ENCODE measurements at regions not wholly inside any gene's neighbourhood (a gene's known extent, or its start where the extent isn't known, plus 50 kb on each side); places are given as distances from the start of the nearest gene placed in this dataset.
A peak's percentile ranks its signal among the peaks of the same experiment; 100 is the strongest.

GRCh38 chr2:12317286-12317685, 399.4 kb upstream of the TRIB2 start:
- FAIRE-seq: no peak
- TF ChIP-seq POU2F2 (IDR thresholded peaks at IDR 0.05; ENCODE audit: low read depth, low read length): no peak
- no peak for DNase-seq (ENCODE audit: insufficient read length, low spot score)

DNA sequence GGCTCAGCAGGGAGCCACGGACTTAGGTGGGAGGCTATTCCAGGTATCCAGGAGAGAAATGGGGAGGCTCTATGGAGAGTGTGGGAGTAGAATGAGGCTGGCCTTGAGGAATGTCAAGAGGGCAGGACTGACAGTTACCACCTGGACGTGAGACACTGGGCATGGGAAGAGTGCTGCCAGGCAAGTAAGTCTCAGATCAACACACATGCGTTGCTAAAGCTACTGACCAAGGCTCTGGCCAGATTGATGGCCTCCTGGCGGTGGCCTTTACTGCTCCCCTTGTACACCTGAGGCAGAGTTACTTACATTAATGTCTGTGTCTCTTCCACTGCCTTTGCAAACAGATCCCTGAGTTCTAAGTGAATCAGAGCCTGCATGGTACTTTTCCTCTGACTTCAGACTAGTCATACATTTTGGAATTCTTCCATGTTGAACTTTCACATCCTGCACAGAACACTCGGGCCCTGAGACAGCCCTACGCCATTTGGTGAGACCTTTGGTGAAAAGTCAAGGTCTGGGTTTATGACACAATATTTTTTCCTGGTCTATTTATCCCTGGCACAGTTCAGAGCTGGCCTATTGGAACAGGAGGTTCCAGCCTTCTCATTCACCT, 398.8 kb upstream of the TRIB2 start:
- no peak for FAIRE-seq
- TF ChIP-seq POLR2A (IDR thresholded peaks at IDR 0.05; ENCODE audit: low read depth, low read length): no peak
- TF ChIP-seq PAX5 (IDR thresholded peaks at IDR 0.05; ENCODE audit: insufficient read depth, low read length, severe bottlenecking): no peak
- no peak for TF ChIP-seq TAF1 (IDR thresholded peaks at IDR 0.05; ENCODE audit: low read depth, low read length)
- TF ChIP-seq SPI1 (IDR thresholded peaks at IDR 0.05; ENCODE audit: low read depth, low read length): no peak
- no peak for TF ChIP-seq POU2F2 (IDR thresholded peaks at IDR 0.05; ENCODE audit: low read depth, low read length)
- TF ChIP-seq POLR2AphosphoS5 (IDR thresholded peaks at IDR 0.05; ENCODE audit: low read depth, low read length): no peak
- DNase-seq (ENCODE audit: insufficient read length, low spot score): no peak

DNA sequence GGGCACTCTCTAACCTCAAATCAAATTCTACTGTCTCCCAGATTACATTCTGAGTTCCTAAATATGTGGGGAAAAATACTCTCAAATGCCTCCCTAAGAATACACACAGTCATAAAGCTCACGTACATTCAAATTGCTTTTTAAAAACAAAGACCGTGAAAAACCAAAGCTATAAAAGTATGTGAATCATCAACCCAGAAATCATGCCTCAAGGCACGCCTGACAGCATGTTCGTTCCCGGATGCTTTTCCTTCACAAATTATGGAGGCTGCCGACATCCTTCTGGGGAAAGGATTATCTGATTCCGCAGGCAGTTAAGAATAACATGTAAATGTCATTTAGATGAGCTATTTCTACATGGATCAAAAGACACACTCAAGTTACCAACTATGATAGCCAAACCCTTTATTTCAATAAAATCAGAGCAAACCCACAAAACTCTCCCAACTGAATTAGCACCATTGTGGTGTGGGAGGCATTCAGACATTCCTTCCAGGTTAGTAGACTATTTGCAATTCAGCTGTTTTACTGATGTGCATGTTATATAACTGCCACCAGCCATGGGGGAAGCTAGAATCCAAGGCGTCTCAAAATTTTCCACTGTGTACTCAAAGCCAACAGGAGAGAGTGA, 398.2 kb upstream of the TRIB2 start:
- FAIRE-seq: no peak
- TF ChIP-seq PAX5 (IDR thresholded peaks at IDR 0.05; ENCODE audit: insufficient read depth, low read length, severe bottlenecking) (no peak), SPI1 (IDR thresholded peaks at IDR 0.05; ENCODE audit: low read depth, low read length) (no peak), POLR2A (IDR thresholded peaks at IDR 0.05; ENCODE audit: low read depth, low read length) (no peak), TAF1 (IDR thresholded peaks at IDR 0.05; ENCODE audit: low read depth, low read length) (no peak), POU2F2 (IDR thresholded peaks at IDR 0.05; ENCODE audit: low read depth, low read length) (no peak), POLR2AphosphoS5 (IDR thresholded peaks at IDR 0.05; ENCODE audit: low read depth, low read length) (no peak)
- no peak for DNase-seq (ENCODE audit: insufficient read length, low spot score)

GRCh38 chr2:12320027-12320734, 396.6 kb upstream of the TRIB2 start:
- no peak for DNase-seq (ENCODE audit: insufficient read length, low spot score)
- FAIRE-seq: no peak
- TF ChIP-seq POLR2A (IDR thresholded peaks at IDR 0.05; ENCODE audit: low read depth, low read length) (no peak), TAF1 (IDR thresholded peaks at IDR 0.05; ENCODE audit: low read depth, low read length) (no peak), POU2F2 (IDR thresholded peaks at IDR 0.05; ENCODE audit: low read depth, low read length) (no peak), SPI1 (IDR thresholded peaks at IDR 0.05; ENCODE audit: low read depth, low read length) (0 out of 2 replicates have a peak, but pooled peaks have one; percentile 15)

- no peak for TF ChIP-seq SPI1 (IDR thresholded peaks at IDR 0.05; ENCODE audit: low read depth, low read length)
- TF ChIP-seq POLR2AphosphoS5 (IDR thresholded peaks at IDR 0.05; ENCODE audit: low read depth, low read length): no peak
- no peak for TF ChIP-seq POU2F2 (IDR thresholded peaks at IDR 0.05; ENCODE audit: low read depth, low read length)
- TF ChIP-seq POLR2A (IDR thresholded peaks at IDR 0.05; ENCODE audit: low read depth, low read length): no peak
- TF ChIP-seq PAX5 (IDR thresholded peaks at IDR 0.05; ENCODE audit: insufficient read depth, low read length, severe bottlenecking): no peak
- TF ChIP-seq TAF1 (IDR thresholded peaks at IDR 0.05; ENCODE audit: low read depth, low read length): no peak
- FAIRE-seq (no peak), DNase-seq (ENCODE audit: insufficient read length, low spot score) (no peak)
Measured at GRCh38 chr2:12320991-12321641, 395.6 kb upstream of the TRIB2 start.

DNA sequence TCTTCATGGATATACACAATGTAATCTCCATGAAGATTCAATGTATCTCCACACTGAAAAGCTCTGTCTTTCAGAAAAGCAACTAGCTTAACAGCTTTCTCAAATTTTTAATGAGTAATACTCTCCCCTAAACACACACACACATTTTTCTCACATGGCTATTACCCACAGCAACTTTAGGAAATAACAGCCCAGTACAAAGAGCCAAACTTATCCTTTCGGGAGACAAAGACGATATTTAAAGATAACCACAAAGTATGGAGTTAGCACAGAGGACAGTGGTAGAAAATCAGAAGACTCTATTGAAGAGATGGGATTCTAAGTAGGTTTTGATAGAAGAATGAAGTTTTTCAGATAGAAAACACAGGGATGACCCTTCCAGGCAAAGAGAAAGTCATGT, 394.9 kb upstream of the TRIB2 start:
- no peak for FAIRE-seq
- TF ChIP-seq TAF1 (IDR thresholded peaks at IDR 0.05; ENCODE audit: low read depth, low read length) (no peak), POLR2AphosphoS5 (IDR thresholded peaks at IDR 0.05; ENCODE audit: low read depth, low read length) (no peak), PAX5 (IDR thresholded peaks at IDR 0.05; ENCODE audit: insufficient read depth, low read length, severe bottlenecking) (no peak), POU2F2 (IDR thresholded peaks at IDR 0.05; ENCODE audit: low read depth, low read length) (no peak), POLR2A (IDR thresholded peaks at IDR 0.05; ENCODE audit: low read depth, low read length) (no peak), SPI1 (IDR thresholded peaks at IDR 0.05; ENCODE audit: low read depth, low read length) (no peak)
- DNase-seq (ENCODE audit: insufficient read length, low spot score): no peak

- DNase-seq (ENCODE audit: insufficient read length, low spot score) (no peak), FAIRE-seq (no peak)
- TF ChIP-seq POU2F2 (IDR thresholded peaks at IDR 0.05; ENCODE audit: low read depth, low read length): no peak
- no peak for TF ChIP-seq POLR2A (IDR thresholded peaks at IDR 0.05; ENCODE audit: low read depth, low read length)
- TF ChIP-seq PAX5 (IDR thresholded peaks at IDR 0.05; ENCODE audit: insufficient read depth, low read length, severe bottlenecking): no peak
- TF ChIP-seq SPI1 (IDR thresholded peaks at IDR 0.05; ENCODE audit: low read depth, low read length): no peak
- no peak for TF ChIP-seq TAF1 (IDR thresholded peaks at IDR 0.05; ENCODE audit: low read depth, low read length)
- no peak for TF ChIP-seq POLR2AphosphoS5 (IDR thresholded peaks at IDR 0.05; ENCODE audit: low read depth, low read length)
Measured at GRCh38 chr2:12325806-12326205, 390.9 kb upstream of the TRIB2 start.

DNA sequence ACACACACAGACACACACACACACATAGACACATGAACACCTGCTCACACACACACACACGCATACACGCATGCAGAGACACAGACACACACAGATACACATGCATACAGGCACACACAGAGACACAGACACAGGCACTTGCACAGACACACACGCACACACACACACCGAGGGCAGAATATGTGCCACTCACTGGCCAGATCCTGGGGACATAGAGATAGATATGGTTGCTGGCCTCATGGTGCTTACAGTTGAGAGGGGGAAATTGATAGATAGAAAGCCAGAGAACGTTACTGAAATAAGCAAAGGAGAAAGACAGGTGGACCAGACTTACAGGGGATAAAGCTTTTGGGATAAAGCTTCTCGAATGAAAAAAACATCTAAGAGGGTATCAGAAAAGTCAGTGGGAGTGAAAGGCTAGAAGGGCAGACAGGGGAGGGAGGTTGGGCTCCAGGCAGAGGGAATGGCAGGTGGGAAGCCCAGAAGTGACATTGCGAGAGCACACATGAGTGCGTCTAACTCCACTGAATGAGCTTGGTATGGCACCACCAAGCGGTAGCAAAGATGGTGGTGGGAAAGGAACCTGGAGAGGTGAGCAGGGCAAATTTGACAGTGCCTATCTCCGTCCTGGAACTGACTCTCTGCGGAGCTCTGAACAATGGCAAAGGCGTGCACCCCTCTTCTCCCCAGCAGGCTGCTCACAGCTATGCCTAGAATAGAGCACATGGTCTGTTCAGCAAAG, 390.1 kb upstream of the TRIB2 start:
- no peak for TF ChIP-seq PAX5 (IDR thresholded peaks at IDR 0.05; ENCODE audit: insufficient read depth, low read length, severe bottlenecking)
- TF ChIP-seq TAF1 (IDR thresholded peaks at IDR 0.05; ENCODE audit: low read depth, low read length): no peak
- TF ChIP-seq POLR2AphosphoS5 (IDR thresholded peaks at IDR 0.05; ENCODE audit: low read depth, low read length): no peak
- TF ChIP-seq POLR2A (IDR thresholded peaks at IDR 0.05; ENCODE audit: low read depth, low read length): no peak
- TF ChIP-seq SPI1 (IDR thresholded peaks at IDR 0.05; ENCODE audit: low read depth, low read length): no peak
- TF ChIP-seq POU2F2 (IDR thresholded peaks at IDR 0.05; ENCODE audit: low read depth, low read length): no peak
- DNase-seq (ENCODE audit: insufficient read length, low spot score): no peak
- FAIRE-seq: peak; percentile 16

DNA sequence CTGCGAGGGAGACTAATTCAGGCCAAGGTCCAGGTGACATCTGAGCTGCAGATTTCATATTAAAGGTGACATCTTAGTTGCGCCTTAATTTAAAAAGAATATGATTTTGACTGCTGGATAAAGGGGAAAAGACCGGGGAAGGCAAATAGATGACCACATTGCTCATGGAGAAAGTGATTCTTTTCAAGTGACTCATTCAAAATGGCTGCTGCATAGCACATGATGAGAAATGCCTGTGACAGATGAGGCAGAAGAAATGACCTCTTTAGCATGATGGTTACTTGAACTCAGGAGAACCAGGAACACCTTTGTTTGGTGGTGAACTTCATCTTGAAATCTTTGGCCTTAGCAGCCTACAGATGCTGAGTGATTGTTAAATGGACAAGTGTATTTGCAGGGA, 385.8 kb upstream of the TRIB2 start:
- FAIRE-seq (no peak), DNase-seq (ENCODE audit: insufficient read length, low spot score) (no peak)
- TF ChIP-seq TAF1 (IDR thresholded peaks at IDR 0.05; ENCODE audit: low read depth, low read length) (no peak), POLR2A (IDR thresholded peaks at IDR 0.05; ENCODE audit: low read depth, low read length) (no peak), POLR2AphosphoS5 (IDR thresholded peaks at IDR 0.05; ENCODE audit: low read depth, low read length) (no peak), POU2F2 (IDR thresholded peaks at IDR 0.05; ENCODE audit: low read depth, low read length) (no peak), PAX5 (IDR thresholded peaks at IDR 0.05; ENCODE audit: insufficient read depth, low read length, severe bottlenecking) (no peak), SPI1 (IDR thresholded peaks at IDR 0.05; ENCODE audit: low read depth, low read length) (no peak)
